ENCODE measurements at regions not wholly inside any gene's neighbourhood (a gene's known extent, or its start where the extent isn't known, plus 50 kb on each side); places are given as distances from the start of the nearest gene placed in this dataset.

DNA sequence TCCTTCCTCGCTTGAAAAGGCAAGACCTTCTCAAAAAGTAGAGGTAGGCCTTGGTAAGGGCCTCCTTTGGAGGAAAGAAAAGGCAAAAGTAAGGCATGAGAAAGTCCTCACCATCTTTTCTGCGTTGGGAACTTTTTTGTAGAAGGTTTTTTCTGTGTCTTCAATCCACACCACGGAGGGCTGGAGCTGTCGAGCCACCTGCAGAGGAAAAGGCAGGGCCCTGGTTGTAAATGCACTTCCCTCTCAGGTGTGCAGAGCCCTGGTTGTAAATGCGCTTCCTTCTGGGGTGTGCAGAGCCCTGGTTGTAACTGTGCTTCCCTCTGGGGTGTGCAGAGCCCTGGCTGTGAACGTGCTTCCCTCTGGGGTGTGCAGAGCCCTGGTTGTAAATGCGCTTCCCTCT lies 80.2 kb upstream of the ASB18 start:
- ChIA-PET CTCF (ENCODE audit: low intra/inter-chr PET ratio, low total read pairs) (interaction anchor here (1.4 to 1.7 kb wide), 2 partner anchors 716 to 728 kb away, joined by 13 to 19 read pairs; no protein-coding TSS in a partner anchor), POLR2A (no interaction called here)
- DNase-seq (ENCODE audit: low spot score) (no peak), FAIRE-seq (no peak), ATAC-seq (no peak)
- no TSS peak for BruUV-seq (replicated peaks)
- H3K4me1 ChIP-seq (ENCODE audit: insufficient read depth, low read length): no peaks in the 10 kb centered on the region
- no peak overlapping the region for H2AFZ ChIP-seq (ENCODE audit: low read length)
- no peaks in the 10 kb centered on the region for H3K9me3 ChIP-seq (ENCODE audit: low read length)
- H3K36me3 ChIP-seq (replicated peaks in 1 of 2; ENCODE audit: control insufficient read depth in 1 of 2, insufficient read depth in 2 of 2, low read length in 2 of 2): no peaks in the 10 kb centered on the region
- no peak overlapping the region for H3K4me3 ChIP-seq (replicated peaks in 1 of 3; ENCODE audit: insufficient read depth in 1 of 3, low read depth in 2 of 3, low read length in 3 of 3)
- WGBS (ENCODE audit: low lambda C conversion rate): 6% methylated on average over 6 of the region's 7 CpGs
- no peaks in the 10 kb centered on the region for H4K20me1 ChIP-seq (ENCODE audit: insufficient read depth, low read length)
- H3K27ac ChIP-seq (ENCODE audit: extremely low read length, insufficient read depth, low read length): no peak overlapping the region
- no peaks in the 10 kb centered on the region for H3K79me2 ChIP-seq (ENCODE audit: insufficient read depth, low read length)
- intact Hi-C loops (cut with micrococcal nuclease; ENCODE audit: unreplicated experiment): no loop called here
- in situ Hi-C loops (cut with HindIII; ENCODE audit: extremely low pct_ligation_motif_present, low pct_unique_long_range_greater_than_20kb): no loop called here
- H3K27me3 ChIP-seq (ENCODE audit: control insufficient read depth in 1 of 2, insufficient read depth in 2 of 2, low read length in 2 of 2): peaks cover 3 to 52% of the 10 kb centered on the region in 2 experiments; a peak in 4 of 5 replicates
- H3K9ac ChIP-seq (ENCODE audit: insufficient read depth, low read depth, low read length): no peak overlapping the region
- TF ChIP-seq RBM22 (optimal IDR thresholded peaks at IDR 0.05; ENCODE audit: low read length) (no peak), ONECUT2 (CRISPR knock-in tag; IDR thresholded peaks at IDR 0.05) (no peak), DMAP1 (CRISPR knock-in tag; IDR thresholded peaks at IDR 0.05) (no peak), SYNCRIP (IDR thresholded peaks at IDR 0.05; ENCODE audit: insufficient read depth, low read depth, low read length) (no peak), ZNF510 (CRISPR knock-in tag; IDR thresholded peaks at IDR 0.05; ENCODE audit: low read depth) (no peak), NFATC3 (CRISPR knock-in tag; IDR thresholded peaks at IDR 0.05) (no peak), RELA (CRISPR knock-in tag; IDR thresholded peaks at IDR 0.05) (no peak), YY1 (IDR thresholded peaks at IDR 0.05; ENCODE audit: insufficient read depth, insufficient replicate concordance, low read depth, low read length) (no peak)
- TF ChIP-seq, protein P1, sequence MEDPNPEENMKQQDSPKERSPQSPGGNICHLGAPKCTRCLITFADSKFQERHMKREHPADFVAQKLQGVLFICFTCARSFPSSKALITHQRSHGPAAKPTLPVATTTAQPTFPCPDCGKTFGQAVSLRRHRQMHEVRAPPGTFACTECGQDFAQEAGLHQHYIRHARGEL (CRISPR knock-in tag; IDR thresholded peaks at IDR 0.05): no peak
- TF ChIP-seq, protein P2, sequence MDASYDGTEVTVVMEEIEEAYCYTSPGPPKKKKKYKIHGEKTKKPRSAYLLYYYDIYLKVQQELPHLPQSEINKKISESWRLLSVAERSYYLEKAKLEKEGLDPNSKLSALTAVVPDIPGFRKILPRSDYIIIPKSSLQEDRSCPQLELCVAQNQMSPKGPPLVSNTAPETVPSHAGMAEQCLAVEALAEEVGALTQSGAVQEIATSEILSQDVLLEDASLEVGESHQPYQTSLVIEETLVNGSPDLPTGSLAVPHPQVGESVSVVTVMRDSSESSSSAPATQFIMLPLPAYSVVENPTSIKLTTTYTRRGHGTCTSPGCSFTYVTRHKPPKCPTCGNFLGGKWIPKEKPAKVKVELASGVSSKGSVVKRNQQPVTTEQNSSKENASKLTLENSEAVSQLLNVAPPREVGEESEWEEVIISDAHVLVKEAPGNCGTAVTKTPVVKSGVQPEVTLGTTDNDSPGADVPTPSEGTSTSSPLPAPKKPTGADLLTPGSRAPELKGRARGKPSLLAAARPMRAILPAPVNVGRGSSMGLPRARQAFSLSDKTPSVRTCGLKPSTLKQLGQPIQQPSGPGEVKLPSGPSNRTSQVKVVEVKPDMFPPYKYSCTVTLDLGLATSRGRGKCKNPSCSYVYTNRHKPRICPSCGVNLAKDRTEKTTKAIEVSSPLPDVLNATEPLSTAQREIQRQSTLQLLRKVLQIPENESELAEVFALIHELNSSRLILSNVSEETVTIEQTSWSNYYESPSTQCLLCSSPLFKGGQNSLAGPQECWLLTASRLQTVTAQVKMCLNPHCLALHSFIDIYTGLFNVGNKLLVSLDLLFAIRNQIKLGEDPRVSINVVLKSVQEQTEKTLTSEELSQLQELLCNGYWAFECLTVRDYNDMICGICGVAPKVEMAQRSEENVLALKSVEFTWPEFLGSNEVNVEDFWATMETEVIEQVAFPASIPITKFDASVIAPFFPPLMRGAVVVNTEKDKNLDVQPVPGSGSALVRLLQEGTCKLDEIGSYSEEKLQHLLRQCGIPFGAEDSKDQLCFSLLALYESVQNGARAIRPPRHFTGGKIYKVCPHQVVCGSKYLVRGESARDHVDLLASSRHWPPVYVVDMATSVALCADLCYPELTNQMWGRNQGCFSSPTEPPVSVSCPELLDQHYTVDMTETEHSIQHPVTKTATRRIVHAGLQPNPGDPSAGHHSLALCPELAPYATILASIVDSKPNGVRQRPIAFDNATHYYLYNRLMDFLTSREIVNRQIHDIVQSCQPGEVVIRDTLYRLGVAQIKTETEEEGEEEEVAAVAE (CRISPR knock-in tag; IDR thresholded peaks at IDR 0.05; ENCODE audit: borderline replicate concordance): no peak
- H3K4me2 ChIP-seq (ENCODE audit: low read depth, low read length): no peak overlapping the region
